ENCODE measurements at regions not wholly inside any gene's neighbourhood (a gene's known extent, or its start where the extent isn't known, plus 50 kb on each side); places are given as distances from the start of the nearest gene placed in this dataset.

DNA sequence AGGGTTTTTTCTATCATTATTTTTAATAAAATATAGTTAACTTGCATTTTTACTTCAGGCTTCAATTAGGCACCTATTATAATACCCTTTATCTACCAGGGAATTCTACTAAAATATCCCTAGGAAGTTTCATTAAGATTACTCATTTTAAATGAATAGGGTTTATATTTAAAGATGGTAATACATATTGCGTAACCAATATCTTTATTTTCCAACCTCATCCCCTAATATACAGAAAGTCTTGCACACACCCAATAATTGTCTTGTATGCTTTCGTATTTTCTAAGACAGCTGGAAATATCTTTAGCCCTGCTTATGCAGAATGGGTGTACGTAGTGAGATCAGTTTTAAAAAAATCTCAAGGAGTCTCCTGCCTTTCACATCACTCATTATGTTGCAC lies 1186.8 kb downstream of the TECRL start:
- no peaks in the 10 kb centered on the region for H3K27me3 Mint-ChIP-seq
- DNase-seq (no peak), ATAC-seq (ENCODE audit: poor library complexity) (no peak)
- CTCF ChIA-PET: no interaction called here
- Histone ChIP-seq H3K4me3 (ENCODE audit: low read length) (no peak overlapping the region), H3K27ac (ENCODE audit: low read depth in 1 of 2, low read length in 2 of 2) (no peak overlapping the region), H3K9me3 (ENCODE audit: control insufficient read depth in 1 of 2, insufficient read depth in 1 of 2, low read length in 2 of 2) (peaks cover 10 to 22% of the 10 kb centered on the region in 2 experiments), H3K36me3 (ENCODE audit: insufficient read depth, low read length) (no peaks in the 10 kb centered on the region), H3K27me3 (ENCODE audit: control insufficient read depth in 1 of 2, insufficient read depth in 2 of 2, low read length in 2 of 2) (no peaks in the 10 kb centered on the region), H3K4me1 (ENCODE audit: insufficient read depth, low read length) (no peaks in the 10 kb centered on the region)
- intact Hi-C loops (cut with DNase I, micrococcal nuclease): no loop called here
- H3K27ac Mint-ChIP-seq: no peak overlapping the region
- POLR2A ChIA-PET: no interaction called here
- no peaks in the 10 kb centered on the region for H3K36me3 Mint-ChIP-seq (ENCODE audit: low read depth)
- no peaks in the 10 kb centered on the region for H3K4me1 Mint-ChIP-seq (ENCODE audit: low read depth)
- peaks cover 23% of the 10 kb centered on the region for H3K9me3 Mint-ChIP-seq
- H3K4me3 Mint-ChIP-seq: no peak overlapping the region
- TF ChIP-seq, protein P1, sequence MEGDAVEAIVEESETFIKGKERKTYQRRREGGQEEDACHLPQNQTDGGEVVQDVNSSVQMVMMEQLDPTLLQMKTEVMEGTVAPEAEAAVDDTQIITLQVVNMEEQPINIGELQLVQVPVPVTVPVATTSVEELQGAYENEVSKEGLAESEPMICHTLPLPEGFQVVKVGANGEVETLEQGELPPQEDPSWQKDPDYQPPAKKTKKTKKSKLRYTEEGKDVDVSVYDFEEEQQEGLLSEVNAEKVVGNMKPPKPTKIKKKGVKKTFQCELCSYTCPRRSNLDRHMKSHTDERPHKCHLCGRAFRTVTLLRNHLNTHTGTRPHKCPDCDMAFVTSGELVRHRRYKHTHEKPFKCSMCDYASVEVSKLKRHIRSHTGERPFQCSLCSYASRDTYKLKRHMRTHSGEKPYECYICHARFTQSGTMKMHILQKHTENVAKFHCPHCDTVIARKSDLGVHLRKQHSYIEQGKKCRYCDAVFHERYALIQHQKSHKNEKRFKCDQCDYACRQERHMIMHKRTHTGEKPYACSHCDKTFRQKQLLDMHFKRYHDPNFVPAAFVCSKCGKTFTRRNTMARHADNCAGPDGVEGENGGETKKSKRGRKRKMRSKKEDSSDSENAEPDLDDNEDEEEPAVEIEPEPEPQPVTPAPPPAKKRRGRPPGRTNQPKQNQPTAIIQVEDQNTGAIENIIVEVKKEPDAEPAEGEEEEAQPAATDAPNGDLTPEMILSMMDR (IDR thresholded peaks at IDR 0.05): no peak

DNA sequence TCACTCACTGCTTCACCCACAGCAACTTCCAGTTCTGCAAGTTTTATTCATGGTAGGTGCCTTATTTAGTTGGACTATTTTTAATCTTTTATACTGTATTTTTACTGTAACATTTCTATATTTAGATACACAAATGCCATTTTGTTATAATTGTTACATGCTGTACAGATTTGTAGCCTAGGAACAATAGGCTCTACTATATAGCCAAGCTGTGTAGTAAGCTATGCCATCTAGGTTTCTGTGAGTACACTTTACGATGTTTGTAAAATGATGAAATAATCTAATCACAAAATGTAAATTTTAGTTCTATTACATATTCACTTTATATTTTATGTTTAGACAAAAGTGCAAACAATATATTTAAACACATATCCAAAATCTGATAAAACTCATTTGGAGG lies 1187.8 kb downstream of the TECRL start:
- Mint-ChIP-seq H3K9me3 (peaks cover 28% of the 10 kb centered on the region), H3K4me3 (no peak overlapping the region), H3K27ac (no peak overlapping the region), H3K4me1 (ENCODE audit: low read depth) (no peaks in the 10 kb centered on the region), H3K36me3 (ENCODE audit: low read depth) (no peaks in the 10 kb centered on the region), H3K27me3 (no peaks in the 10 kb centered on the region)
- Histone ChIP-seq H3K4me1 (ENCODE audit: insufficient read depth, low read length) (no peaks in the 10 kb centered on the region), H3K27me3 (ENCODE audit: control insufficient read depth in 1 of 2, insufficient read depth in 2 of 2, low read length in 2 of 2) (no peaks in the 10 kb centered on the region), H3K4me3 (ENCODE audit: low read length) (no peak overlapping the region), H3K9me3 (ENCODE audit: control insufficient read depth in 1 of 2, insufficient read depth in 1 of 2, low read length in 2 of 2) (peaks cover 10 to 22% of the 10 kb centered on the region in 2 experiments), H3K27ac (ENCODE audit: low read depth in 1 of 2, low read length in 2 of 2) (no peak overlapping the region), H3K36me3 (ENCODE audit: insufficient read depth, low read length) (no peaks in the 10 kb centered on the region)
- ATAC-seq (ENCODE audit: poor library complexity) (no peak), DNase-seq (no peak)
- POLR2A ChIA-PET: no interaction called here
- CTCF ChIA-PET: no interaction called here
- TF ChIP-seq, protein P1 (IDR thresholded peaks at IDR 0.05): no peak
- intact Hi-C loops (cut with DNase I, micrococcal nuclease): no loop called here

DNA sequence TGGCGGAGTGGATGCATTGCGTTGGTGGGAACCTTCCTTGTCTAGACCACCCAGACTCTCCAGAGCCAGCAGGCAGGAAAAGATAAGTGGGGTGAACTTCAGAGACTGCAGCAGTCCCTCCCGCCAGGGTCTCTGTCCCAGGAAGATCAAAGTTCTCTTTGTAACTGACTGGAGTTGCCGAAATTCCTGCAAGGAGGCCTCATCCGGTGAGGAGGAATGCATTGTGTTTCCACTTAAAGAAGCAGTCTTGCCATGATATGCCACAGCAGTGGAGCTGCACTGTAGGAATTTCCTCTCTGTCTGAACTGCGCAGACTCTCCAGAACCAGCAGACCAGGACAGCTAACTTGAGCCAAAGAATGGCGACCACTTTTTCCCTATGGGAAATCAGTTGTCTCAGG lies 1190.4 kb downstream of the TECRL start:
- TF ChIP-seq, protein P1 (IDR thresholded peaks at IDR 0.05): no peak
- ChIA-PET CTCF (no interaction called here), POLR2A (no interaction called here)
- H3K9me3 Mint-ChIP-seq: peaks cover 31% of the 10 kb centered on the region
- Histone ChIP-seq H3K9me3 (ENCODE audit: control insufficient read depth in 1 of 2, insufficient read depth in 1 of 2, low read length in 2 of 2) (peaks cover 7 to 13% of the 10 kb centered on the region in 2 experiments), H3K4me3 (ENCODE audit: low read length) (no peak overlapping the region), H3K27me3 (ENCODE audit: control insufficient read depth in 1 of 2, insufficient read depth in 2 of 2, low read length in 2 of 2) (no peaks in the 10 kb centered on the region), H3K36me3 (ENCODE audit: insufficient read depth, low read length) (no peaks in the 10 kb centered on the region), H3K27ac (ENCODE audit: low read depth in 1 of 2, low read length in 2 of 2) (no peak overlapping the region), H3K4me1 (ENCODE audit: insufficient read depth, low read length) (no peaks in the 10 kb centered on the region)
- H3K36me3 Mint-ChIP-seq (ENCODE audit: low read depth): no peaks in the 10 kb centered on the region
- H3K4me3 Mint-ChIP-seq: no peak overlapping the region
- no peak overlapping the region for H3K27ac Mint-ChIP-seq
- no peaks in the 10 kb centered on the region for H3K4me1 Mint-ChIP-seq (ENCODE audit: low read depth)
- DNase-seq: no peak
- intact Hi-C loops (cut with DNase I, micrococcal nuclease): no loop called here
- H3K27me3 Mint-ChIP-seq: no peaks in the 10 kb centered on the region
- ATAC-seq (ENCODE audit: poor library complexity): no peak

Data from CD4-positive, alpha-beta T cell (primary cell).